NCI-H128 (cell line): ENCODE measurements at regions not wholly inside any gene's neighbourhood (a gene's known extent, or its start where the extent isn't known, plus 50 kb on each side); places are given as distances from the start of the nearest gene placed in this dataset.
"Not testable (repeated sequence)": the region's sequence is repeated elsewhere in the genome, so short reads cannot be mapped to it uniquely, and the experiment has no call there.

Source experiments
- DNase-seq: peaks from one replicate; lab custom pipeline; 2025; ENCODE audit not compliant: unreplicated experiment; lab: John Stamatoyannopoulos, UW

DNA sequence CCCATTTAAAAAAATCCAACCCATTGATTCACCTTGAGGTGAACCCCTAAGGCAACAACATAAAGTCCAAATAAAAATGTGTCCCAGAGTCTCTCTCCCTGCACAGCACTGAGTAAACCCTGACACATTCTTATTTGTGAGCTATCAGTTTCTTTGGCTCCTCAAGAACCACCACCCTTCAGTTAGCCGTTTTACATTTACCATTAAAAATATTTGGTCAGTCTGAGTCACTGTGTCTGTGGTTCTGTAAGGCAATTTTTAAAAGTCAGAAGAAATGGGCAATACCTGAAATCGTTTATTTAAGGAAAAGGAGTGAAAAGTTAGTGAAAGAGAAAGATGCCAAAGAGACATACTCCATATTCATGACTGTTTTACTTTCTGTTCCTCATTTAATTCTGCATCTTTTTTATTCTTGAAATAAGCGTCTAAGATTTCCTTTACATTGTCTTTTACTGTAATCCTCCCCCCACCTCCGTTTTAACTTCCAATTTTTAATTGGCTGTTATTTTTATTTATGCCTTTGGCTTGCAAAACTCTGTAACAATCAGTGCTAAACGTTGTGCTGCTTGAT, 91.7 kb upstream of the IVNS1ABP start:
- DNase-seq: no peak

DNA sequence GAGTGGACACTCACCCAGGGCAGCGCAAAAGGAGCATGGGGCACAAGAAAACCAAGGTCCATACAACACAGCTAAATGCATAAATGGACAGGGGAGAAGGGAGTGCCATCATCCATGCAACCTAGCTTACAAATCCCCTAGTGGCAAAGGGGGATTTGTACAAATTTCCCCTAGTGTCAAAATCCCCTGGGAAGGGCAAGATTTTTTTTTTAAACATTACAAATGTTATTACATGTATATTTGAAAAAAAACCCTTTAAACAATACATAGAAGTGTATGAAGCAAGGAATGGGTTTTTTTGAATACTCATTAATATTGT, 89.6 kb upstream of the IVNS1ABP start:
- DNase-seq: no peak

DNA sequence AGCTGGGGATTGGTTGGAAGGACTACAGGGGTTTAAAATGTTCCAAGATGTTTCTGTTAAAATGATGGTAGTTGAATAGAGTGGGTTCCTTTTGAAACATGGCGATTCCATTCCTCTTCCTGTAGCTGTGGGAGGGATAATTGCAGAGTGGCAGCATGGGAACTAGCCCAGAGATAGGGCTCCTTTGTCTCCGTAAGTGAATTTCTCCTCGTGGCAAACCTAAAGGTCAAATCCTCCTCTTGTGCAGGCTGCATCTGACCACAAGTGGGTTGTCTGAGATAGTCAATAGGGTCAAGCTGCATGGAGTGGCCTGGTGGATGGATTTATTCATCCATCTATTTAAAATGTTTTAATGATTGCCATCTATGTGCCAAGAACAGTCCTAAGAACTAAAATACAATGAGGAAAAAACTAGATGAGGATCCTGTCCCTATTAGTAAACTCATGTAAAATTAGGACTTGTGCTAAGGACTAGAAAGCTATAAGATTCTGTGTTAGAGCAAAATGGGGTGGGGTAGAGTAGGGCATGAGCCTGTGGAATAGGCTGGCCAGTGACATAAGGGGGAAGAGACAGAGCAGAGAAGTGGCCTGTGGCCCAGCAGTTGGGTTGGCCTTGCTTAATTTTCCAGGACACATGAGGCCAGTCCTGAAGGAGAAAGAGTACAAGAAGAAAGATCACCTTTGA, 89.1 kb upstream of the IVNS1ABP start:
- DNase-seq: no peak

DNA sequence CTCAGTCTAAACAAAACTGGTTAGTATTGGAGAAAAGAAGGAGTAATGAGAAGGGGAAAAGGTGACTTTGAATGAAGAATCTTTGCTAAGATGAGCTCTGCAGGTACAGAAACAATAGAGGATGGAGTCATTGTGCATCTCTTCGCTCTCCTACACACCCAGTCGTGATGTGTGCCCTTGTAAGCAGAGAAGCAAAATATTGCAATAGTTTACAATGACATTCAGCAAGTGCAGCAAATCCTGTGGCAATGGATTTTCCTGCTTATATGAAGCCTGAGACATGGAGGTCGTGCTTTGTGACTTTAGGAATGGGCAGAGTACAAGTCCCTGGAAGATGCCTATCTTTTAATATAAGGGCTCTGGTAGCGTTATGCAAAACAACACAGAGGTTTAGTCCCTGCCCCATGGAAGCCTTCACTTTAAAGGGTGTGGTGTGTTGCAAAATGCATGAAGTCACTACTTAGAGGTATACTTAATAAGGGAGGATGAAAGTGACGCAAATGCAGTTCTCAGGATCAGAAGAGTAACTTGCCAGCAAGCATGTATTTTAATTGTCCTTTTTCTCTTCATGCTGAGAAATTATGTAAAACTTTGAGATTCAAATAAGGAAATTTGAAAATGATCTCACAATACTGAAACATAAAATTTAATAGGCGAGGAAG, 88.0 kb upstream of the IVNS1ABP start:
- DNase-seq: no peak

DNA sequence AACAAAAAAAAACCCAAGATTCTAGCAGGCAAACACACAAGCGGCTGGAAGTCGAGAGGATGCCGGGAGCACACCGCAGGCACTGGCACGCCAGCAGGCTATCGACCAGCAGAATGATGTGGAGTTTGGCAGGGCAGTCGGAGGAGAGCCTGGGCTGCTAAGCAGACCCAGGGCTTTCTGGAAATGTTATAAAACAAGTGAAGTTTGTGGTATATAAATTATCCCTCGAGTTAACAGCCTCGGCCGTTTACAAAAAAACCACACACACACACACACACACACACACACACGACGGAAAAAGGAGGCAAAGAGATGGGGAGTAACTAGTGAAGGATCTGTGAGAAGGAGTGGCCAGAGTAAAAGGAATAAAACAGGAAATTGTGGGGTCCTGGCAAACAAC, 87.2 kb upstream of the IVNS1ABP start:
- no peak for DNase-seq

DNA sequence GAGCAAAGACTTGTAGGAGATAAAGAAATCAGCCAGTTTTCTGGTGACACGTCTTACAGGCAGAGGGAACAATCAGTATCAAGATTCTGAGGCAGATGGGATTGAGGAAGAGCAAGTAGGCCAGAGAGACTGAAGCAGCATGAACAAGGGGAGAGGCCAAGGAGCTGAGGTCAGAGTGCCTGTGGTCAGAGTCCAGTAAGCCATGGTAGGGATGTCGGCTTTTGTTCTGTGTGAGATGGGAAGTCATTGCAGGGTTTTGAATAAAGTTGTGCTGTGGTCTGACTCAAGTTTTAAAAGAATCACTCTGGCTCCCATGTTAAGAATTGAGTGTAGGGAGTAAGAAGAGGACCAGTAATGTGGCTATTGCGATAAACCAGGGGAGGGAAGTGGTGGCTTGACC, 85.9 kb upstream of the IVNS1ABP start:
- no peak for DNase-seq

DNA sequence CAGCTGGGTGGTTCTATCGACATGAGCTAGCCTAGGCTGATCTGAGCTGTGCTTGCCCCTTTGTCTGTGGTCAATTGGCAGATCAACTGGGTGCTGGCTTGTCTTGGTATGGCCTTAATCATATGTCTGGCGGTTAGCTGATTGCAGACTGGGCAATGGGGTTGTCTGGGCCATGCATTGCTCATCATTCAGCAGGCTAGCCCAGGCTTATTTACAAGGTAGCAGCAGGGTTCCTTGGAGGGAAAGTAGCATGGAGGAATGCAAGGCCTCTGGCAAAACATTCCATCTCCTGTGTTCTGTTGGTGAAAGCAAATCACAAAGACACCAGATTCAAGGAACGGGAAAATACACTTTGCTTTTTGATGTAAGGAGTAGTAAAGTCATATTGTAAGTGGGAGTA, 84.0 kb upstream of the IVNS1ABP start:
- DNase-seq: no peak

DNA sequence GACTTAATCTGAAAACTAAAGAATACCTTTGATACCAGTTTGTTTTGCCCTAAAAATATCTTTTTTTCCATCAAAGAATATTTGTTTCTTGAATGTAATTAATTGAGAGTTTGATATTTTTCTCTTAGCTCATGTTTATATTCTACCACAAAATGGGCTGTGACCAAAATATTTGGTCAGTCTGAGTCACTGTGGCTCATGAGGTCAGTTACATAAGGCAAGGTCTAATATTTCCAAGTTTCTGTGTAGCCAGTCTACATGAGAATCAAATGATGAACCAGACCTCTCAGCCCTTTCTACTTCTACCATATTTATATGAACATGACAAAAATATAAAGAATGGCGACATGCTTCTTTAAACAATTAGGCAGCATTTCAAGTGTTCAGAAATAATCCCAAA, 83.0 kb upstream of the IVNS1ABP start:
- no peak for DNase-seq

DNA sequence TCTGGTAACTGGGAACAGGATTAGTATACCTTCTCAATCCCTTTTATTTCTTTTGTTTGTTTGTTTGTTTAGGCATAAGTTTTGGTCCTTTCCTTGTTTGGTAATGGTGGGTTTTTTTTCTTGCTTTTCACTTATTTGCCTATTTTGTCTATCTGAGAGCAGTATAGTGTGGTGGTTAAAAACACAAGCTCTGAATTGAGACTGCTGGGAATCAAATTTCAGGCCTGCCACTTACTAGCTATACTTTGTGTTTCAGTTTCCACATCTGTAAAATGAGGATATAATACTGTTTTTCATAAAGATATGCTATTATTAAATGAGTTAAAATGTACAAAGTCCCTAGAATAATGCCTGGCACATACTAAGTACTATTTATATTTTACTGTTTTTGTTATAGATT, 81.6 kb upstream of the IVNS1ABP start:
- no peak for DNase-seq

DNA sequence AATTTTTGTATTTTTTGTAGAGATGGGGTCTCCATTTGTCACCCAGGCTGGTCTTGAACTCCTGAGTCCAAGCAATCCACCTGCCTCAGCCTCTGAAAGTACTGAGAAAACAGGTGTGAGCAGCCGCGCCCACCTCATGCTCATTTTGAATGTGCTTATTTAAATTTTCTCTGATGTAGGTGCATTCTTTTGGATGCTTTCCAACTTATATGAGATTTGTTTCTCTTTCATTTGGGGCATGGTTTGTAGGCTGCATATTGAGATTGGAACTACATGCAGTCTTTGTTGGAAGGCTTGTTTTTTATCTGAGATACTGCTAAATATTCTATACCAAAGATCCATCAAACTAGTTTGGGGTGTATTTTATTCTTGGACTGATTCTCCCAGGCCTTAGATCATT, 81.0 kb upstream of the IVNS1ABP start:
- no peak for DNase-seq

DNA sequence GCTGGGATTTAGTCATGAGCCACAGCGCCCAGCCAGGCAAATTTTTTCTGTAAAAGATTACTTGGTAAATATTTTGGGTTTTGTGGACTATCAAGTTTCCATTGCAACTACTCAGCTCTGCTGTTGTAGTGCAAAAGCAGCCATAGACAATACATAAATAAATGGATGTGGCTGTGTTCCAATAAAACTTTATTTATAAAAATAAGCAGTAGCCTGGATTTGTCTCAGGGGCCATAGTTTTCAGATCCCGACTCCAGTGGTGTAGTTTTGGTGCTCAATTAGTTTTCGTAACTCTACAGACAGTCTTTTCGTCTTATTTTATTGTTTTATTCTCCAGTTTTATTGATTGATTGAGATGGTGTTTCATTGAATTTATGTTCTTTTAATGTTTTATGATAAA, 80.1 kb upstream of the IVNS1ABP start:
- no peak for DNase-seq

DNA sequence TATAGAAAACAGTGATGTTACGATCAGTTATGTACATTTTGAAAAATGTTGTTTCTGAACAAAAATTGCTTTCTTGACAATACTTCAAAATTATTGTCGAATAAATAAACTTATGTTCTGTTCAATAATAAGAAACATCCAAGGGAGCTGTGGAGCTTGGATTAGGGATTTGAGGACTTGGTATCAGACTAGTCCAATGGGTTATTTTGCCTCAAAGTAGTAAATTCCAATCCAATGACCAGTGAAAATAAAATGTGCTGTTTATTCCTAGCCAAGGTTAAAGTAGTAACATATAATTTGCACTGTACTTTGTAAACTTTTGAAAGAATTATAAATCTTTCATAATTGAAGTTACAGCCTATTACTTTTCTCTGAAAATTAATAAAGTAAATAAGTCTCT, 79.1 kb upstream of the IVNS1ABP start:
- DNase-seq: no peak

DNA sequence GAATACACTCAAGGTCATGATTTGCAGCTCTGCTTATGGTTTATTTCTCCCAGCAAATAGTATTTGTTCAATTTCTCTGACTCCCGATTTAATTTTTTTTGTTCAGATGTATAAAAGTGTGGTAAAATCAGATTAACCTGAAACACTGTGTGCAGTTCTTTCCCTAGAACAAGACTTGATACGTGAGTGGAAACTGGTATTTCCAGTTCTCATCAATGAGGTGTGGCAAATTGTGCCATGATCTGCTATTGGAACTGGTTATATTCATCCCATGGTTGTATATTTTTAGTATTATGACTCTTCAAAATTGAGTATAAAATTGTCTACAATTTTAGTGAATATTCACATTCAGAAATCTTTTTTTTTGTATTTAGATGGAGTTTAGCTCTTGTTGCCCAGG, 76.8 kb upstream of the IVNS1ABP start:
- DNase-seq: no peak

DNA sequence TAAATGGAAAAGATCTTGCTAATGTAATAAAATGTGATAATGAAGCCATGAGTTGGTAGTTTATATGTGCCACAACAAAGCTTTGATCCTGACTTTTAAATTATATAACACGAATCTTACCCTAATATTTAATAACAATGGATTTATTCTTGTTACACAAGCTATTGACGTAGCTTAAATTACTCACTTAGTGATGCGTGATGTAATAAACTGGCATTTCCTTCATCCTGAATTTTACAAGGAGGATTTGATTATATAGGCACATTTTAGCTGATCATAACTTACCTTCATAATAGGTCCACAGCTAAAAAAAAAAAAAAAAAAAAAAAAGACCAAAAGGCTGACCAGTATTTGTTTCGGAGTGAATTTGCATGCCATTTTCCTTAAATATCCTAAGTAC, 76.2 kb upstream of the IVNS1ABP start:
- no peak for DNase-seq

DNA sequence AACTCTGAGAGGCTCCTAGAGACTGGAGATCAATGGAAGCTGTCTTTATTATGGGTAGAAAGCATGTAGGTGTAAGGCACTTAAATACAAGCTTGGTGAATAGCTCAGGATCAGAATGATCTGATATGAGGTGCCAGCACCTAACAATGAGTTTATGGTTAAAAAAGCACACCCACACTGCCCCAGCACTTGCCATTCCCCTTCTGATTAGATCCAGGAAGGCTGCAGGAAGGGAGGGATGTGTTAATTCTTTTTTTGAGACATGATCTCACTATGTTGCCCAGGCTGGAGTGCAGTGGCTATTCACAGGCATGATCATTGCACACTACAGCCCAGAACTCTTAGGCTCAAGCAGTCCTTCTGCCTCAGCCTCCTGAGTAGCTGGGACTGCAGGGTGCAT, 71.8 kb upstream of the IVNS1ABP start:
- no peak for DNase-seq

DNA sequence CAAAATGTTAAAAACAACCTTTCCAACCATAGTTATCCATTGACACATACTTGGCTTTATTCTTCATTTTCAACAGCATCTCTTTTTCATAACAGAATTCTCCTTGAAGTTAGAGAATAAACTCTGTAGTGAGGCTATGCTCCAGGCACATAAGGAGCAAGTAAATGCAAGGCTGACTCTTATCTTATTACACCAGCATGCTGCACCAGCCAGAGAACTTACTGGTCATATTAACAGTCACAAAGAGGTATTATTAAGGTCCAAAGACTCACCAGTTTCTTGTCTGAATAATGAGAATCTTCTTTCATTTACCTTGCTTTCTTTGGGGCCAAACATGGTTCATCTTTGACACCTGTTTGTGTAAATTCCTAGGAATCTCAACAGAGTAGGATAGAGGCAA, 71.3 kb upstream of the IVNS1ABP start:
- DNase-seq: no peak

DNA sequence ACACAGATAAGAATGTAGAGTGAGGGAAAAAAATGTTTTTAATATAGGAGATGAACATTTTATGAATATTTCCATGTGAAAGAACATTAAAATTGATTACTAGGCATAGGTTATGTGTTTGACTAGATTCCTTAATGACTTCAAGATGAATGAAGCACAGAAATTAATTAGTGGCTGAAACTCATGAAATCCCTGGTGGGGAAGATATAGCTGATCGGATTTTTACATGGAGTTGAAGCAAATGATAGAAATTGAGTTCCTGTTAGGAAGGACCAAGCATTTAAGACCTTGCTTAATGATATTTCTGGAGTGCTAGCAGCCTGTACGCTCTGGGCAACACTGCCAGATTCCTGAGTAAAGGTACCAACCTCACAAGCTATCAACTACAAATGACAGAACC, 68.9 kb upstream of the IVNS1ABP start:
- no peak for DNase-seq

DNA sequence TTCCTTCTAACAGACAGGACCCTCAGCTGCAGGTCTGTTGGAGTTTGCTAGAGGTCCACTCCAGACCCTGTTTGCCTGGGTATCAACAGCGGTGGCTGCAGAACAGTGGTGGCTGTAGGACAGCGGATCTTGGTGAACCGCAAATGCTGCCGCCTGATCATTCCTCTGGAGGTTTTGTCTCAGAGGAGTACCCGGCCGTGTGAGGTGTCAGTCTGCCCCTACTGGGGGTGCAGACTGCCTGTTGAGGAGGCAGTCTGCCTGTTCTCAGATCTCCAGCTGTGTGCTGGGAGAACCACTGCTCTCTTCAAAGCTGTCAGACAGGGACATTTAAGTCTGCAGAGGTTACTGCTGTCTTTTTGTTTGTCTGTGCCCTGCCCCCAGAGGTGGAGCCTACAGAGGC, 66.8 kb upstream of the IVNS1ABP start:
- not testable (repeated sequence) for DNase-seq

DNA sequence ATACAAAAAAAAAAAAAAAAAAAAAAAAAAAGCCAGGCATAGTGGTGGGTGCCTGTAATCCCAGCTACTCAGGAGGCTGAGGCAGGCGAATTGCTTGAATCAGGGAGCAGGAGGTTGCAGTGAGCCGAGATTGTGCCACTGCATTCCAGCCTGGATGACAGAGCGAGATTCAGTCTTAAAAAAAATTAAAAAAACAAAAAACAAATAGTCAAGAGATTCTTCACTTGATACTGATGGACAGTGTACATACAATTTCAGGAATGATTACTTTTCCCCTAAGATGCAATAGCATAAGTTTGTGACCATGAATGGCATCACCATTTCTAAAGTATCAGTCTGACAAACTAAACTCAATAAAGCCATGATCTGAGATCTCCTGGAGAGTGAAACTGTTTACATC, 60.8 kb upstream of the IVNS1ABP start:
- DNase-seq: no peak

DNA sequence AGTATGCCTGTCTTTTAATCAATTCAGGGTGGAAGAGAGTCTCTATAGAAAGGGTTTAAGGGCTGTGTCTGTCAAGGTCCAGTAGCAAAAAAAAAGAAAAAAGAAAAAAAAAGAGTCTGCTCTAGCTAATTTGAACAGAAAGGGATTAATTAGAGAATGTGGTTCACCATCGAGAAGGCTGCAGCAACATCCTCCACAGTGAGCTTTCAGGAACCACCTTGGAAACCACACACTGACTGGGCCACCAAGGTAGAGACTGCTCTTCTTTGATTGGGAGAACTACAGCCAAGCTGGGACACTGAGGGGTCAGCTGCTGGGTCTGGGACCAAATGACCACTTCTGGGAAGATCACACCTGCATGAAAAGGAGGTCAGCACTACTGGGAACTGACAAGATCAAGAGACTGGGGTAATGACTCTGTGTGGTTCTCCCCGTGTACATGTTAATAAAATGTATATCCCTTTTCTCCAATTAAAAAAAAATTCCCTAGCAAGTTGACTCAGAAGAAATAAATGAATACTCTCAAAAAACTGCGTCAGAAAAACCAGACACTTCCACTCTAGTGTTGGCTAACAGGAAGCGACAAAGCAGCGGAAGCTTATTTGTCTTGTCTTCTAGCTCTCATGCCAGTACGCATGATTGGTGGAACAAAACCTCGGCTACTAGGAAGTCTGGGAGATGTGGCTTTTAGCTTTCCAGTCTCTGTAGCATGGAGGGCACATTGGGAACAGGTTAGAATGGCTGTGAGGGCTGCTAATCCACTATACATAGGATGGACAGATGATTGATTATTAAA, 60.0 kb upstream of the IVNS1ABP start:
- no peak for DNase-seq

DNA sequence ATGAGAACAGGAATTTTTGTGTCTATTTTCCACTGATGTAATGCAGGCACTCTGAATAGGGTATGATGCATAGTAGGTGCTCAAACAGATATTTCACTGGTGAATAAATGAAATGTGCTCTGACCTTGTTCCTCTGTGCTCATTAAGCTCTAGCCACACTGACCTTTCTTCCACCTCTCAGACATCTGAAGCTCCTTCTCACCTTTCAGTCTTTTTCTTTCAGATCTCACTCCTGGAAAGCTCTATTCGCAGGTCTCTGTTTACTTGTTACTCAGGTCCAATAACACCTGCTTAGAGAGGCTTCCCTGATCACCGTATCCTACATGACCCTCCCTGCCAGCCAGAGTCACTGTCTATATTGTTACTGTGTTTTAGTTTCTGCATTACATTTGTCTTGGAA, 59.2 kb upstream of the IVNS1ABP start:
- no peak for DNase-seq

DNA sequence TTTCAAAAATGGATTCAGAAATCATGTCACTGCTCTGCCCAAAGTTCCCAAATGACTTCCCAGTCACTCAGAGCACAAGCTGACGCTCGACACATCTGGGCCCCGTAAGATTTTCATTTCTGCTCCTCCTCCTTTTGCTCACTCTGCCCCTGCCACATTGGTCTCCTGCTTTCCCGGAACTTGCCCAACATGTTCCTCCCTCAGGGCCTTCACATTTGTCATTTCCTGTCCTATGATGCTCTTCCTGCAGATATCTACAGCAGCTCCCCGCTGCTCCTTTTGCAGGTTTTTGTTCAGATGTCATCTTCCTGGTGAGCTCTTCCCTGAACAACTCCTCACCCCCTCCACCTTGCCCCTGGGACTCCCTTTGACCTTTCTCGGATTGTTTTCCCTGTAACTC, 58.5 kb upstream of the IVNS1ABP start:
- no peak for DNase-seq
